Activated T-cell treated with anti-CD3 and anti-CD28 coated beads, Interleukin-2, amount 50 U/mL, for 4 hours (primary cell): ENCODE measurements at regions not wholly inside any gene's neighbourhood (a gene's known extent, or its start where the extent isn't known, plus 50 kb on each side); places are given as distances from the start of the nearest gene placed in this dataset.

Source experiments
- ATAC-seq, 2 donors: fragments of 200-7000 bp; cut with Tn5 transposase; one replicate each; pipeline ENCODE4 v1.10.0; 2021
- DNase-seq: peaks from one replicate; pipeline ENCODE4 v3.0.0-alpha.2; 2020
- H3K27me3 Mint-ChIP-seq: one replicate; pipeline ENCODE4 v1.8.0; 2021; ENCODE audit warnings: low read depth, mixed read lengths
- H3K36me3 Mint-ChIP-seq: one replicate; pipeline ENCODE4 v1.8.0; 2022; ENCODE audit warnings: mixed read lengths; ENCODE audit not compliant: insufficient read depth
- H3K4me1 Mint-ChIP-seq: one replicate; pipeline ENCODE4 v1.8.0; 2021; ENCODE audit warnings: low read depth, mixed read lengths
- H3K4me3 Mint-ChIP-seq: one replicate; pipeline ENCODE4 v1.8.0; 2021; ENCODE audit warnings: mild to moderate bottlenecking, moderate library complexity, mixed read lengths
- H3K9me3 Mint-ChIP-seq: one replicate; pipeline ENCODE4 v1.8.0; 2021; ENCODE audit warnings: mixed read lengths

DNA sequence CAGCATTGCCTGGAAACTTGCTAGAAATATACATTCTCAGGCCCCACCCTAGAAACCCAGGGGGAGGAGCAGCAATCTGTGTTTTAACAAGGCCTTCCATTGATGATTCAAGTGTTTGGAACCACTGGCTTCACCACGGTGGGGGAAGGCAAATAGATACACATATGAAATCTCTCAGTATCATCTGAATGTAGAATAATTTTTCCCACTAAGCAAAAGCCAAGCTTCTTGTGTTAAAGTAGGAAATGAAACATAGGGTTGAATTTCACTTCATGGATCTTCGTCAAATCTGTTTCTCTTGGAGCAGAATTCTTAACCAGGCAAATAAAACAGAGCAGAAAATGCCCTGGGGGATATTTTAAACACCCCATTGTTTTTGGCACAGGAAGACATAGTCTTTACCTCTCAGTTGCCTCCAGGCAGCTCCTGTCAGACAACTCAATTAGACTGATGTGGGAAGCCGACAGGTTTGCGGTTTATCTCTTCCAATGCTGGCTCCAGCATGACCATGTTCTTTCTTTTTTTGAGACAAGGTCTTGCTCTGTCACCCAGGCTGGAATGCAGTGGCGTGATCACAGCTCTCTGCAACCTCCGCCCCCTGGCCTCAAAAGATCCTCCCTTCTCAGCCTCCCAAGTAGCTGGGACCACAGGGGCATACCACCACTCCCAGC is 213.0 kb downstream of the FOXO1 start:
- ATAC-seq (no peak), DNase-seq (no peak)
- Mint-ChIP-seq H3K27me3 (no peaks in the 10 kb centered on the region), H3K4me3 (no peak overlapping the region), H3K9me3 (peaks cover 4% of the 10 kb centered on the region), H3K36me3 (peaks cover 2% of the 10 kb centered on the region), H3K4me1 (peaks cover 8% of the 10 kb centered on the region)

DNA sequence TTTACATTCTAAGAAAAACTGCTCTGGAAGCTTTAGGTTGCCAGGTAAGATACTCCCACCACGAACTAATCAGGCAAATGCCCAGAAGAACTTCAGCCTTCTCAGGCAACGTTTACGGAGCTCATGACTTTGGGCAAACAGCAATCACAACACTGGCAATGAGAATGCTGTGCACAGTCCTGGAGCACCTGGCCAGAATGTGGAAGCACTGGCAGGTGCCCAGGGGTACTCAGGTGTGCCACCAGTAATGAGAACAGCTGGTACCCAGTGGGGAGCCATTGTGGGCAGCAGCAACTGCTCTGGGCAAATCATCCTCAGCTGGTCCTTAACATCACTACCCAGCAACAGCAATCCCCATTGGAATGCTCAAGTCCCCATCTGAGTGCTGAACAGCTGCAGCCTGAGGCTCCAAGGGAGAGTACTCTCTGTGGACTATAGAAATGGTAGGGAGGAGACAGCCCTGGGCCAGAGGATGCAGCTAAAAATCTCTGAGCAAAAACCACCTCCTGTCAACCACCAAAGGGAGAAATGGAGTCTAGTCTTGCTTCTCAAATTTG is 210.0 kb downstream of the FOXO1 start:
- Mint-ChIP-seq H3K4me1 (peaks cover 8% of the 10 kb centered on the region), H3K27me3 (no peaks in the 10 kb centered on the region), H3K36me3 (no peaks in the 10 kb centered on the region), H3K9me3 (no peaks in the 10 kb centered on the region), H3K4me3 (no peak overlapping the region)
- no peak for ATAC-seq
- no peak for DNase-seq

- ATAC-seq = peak in 1 of 2 donors; percentile 37
- Mint-ChIP-seq H3K36me3 (no peaks in the 10 kb centered on the region), H3K9me3 (no peaks in the 10 kb centered on the region), H3K4me3 (no peak overlapping the region), H3K27me3 (no peaks in the 10 kb centered on the region), H3K4me1 (peaks cover 8% of the 10 kb centered on the region)
- no peak for DNase-seq
Observed at GRCh38 chr13:40456979-40457553, 209.4 kb downstream of the FOXO1 start.

- Mint-ChIP-seq H3K9me3 (no peaks in the 10 kb centered on the region), H3K4me1 (peaks cover 2% of the 10 kb centered on the region), H3K36me3 (no peaks in the 10 kb centered on the region), H3K4me3 (no peak overlapping the region), H3K27me3 (no peaks in the 10 kb centered on the region)
- ATAC-seq (no peak), DNase-seq (no peak)
Observed at GRCh38 chr13:40457929-40458719, 208.3 kb downstream of the FOXO1 start.

- ATAC-seq = no peak
- no peaks in the 10 kb centered on the region for H3K27me3 Mint-ChIP-seq
- no peak for DNase-seq
- no peaks in the 10 kb centered on the region for H3K4me1 Mint-ChIP-seq
- H3K4me3 Mint-ChIP-seq = no peak overlapping the region
- H3K36me3 Mint-ChIP-seq = no peaks in the 10 kb centered on the region
- H3K9me3 Mint-ChIP-seq = no peaks in the 10 kb centered on the region
Observed at GRCh38 chr13:40458720-40458990, 207.8 kb downstream of the FOXO1 start.

DNA sequence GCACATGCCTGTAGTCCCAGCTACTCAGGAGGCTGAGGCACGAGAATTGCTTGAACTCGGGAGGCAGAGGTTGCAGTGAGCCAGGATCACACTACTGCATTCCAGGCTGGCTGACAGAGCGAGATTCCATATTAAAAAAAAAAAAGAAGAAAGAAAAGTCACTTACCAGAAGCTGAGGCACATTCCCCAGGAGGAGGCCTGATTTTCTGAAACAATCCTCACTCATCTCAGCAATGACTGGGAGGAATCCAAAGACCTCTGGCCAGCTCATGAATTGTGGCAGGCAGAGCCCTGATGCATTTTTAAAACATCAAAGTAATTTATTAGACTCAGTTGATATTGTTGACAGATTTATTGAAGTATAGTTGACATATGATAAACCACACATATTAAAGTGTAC is 206.3 kb downstream of the FOXO1 start:
- Mint-ChIP-seq H3K36me3 (no peaks in the 10 kb centered on the region), H3K4me1 (no peaks in the 10 kb centered on the region), H3K4me3 (no peak overlapping the region), H3K9me3 (no peaks in the 10 kb centered on the region), H3K27me3 (no peaks in the 10 kb centered on the region)
- no peak for ATAC-seq
- DNase-seq = no peak

DNA sequence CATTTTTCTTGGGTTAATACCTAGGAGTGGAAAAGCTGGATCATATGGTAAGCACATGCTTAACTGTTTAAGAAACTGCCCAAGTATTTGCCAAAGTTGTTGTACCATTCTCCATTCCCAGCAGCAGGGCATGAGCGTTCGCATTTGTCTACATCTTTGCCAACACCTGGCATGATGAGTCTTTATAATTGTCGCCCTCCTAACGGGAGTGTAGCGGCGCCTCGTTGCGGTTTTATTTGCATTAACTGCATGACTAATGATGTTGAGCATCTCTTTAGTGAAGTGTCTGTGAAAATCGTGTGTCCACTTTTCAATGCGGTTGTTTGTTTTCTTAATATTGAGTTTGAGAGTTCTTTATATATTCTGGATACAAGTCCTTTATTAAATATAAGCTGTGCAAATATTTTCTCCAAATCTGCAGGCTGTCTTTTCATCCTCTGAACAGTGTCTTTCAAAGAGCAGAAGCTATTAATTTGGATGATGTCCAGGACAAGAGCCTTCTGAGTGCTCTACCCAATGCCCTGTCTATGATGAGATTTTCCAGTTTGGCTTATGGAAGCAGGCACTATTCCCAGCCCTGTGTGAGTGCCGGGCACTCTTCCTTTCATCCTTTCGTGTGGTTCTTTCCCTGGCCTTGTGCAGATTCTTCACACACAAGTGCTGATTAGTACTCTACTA is 202.0 kb downstream of the FOXO1 start:
- Mint-ChIP-seq H3K4me1 (no peaks in the 10 kb centered on the region), H3K27me3 (no peaks in the 10 kb centered on the region)
- no peak for ATAC-seq

GRCh38 chr13:40465015-40465390 is 201.4 kb downstream of the FOXO1 start:
- ATAC-seq = no peak
- Mint-ChIP-seq H3K9me3 (no peaks in the 10 kb centered on the region), H3K4me1 (no peaks in the 10 kb centered on the region), H3K27me3 (no peaks in the 10 kb centered on the region), H3K4me3 (no peak overlapping the region), H3K36me3 (no peaks in the 10 kb centered on the region)
- no peak for DNase-seq

More for the DNA sequence above, 202.0 kb downstream of the FOXO1 start:
- DNase-seq = no peak
- no peak overlapping the region for H3K4me3 Mint-ChIP-seq
- no peaks in the 10 kb centered on the region for H3K9me3 Mint-ChIP-seq
- H3K36me3 Mint-ChIP-seq = no peaks in the 10 kb centered on the region

GRCh38 chr13:40466272-40466671 is 200.2 kb downstream of the FOXO1 start:
- Mint-ChIP-seq H3K27me3 (no peaks in the 10 kb centered on the region), H3K9me3 (no peaks in the 10 kb centered on the region), H3K4me3 (no peak overlapping the region), H3K4me1 (peaks cover under 1% of the 10 kb centered on the region), H3K36me3 (no peaks in the 10 kb centered on the region)
- ATAC-seq (no peak), DNase-seq (no peak)

GRCh38 chr13:40468227-40468838 is 198.1 kb downstream of the FOXO1 start:
- ATAC-seq (no peak), DNase-seq (no peak)
- no peaks in the 10 kb centered on the region for H3K9me3 Mint-ChIP-seq
- peaks cover 2% of the 10 kb centered on the region for H3K4me1 Mint-ChIP-seq
- H3K27me3 Mint-ChIP-seq = no peaks in the 10 kb centered on the region
- H3K36me3 Mint-ChIP-seq = no peaks in the 10 kb centered on the region
- H3K4me3 Mint-ChIP-seq = no peak overlapping the region

GRCh38 chr13:40469581-40470310 is 196.7 kb downstream of the FOXO1 start:
- no peaks in the 10 kb centered on the region for H3K27me3 Mint-ChIP-seq
- H3K4me1 Mint-ChIP-seq = peaks cover 2% of the 10 kb centered on the region
- no peak overlapping the region for H3K4me3 Mint-ChIP-seq

GRCh38 chr13:40470660-40471059 is 195.8 kb downstream of the FOXO1 start:
- Mint-ChIP-seq H3K4me3 (no peak overlapping the region), H3K4me1 (peaks cover 4% of the 10 kb centered on the region), H3K9me3 (no peaks in the 10 kb centered on the region), H3K27me3 (no peaks in the 10 kb centered on the region), H3K36me3 (no peaks in the 10 kb centered on the region)
- DNase-seq (no peak), ATAC-seq (no peak)

More at GRCh38 chr13:40469581-40470310, 196.7 kb downstream of the FOXO1 start:
- no peak for DNase-seq
- H3K9me3 Mint-ChIP-seq = no peaks in the 10 kb centered on the region
- H3K36me3 Mint-ChIP-seq = no peaks in the 10 kb centered on the region
- no peak for ATAC-seq

- peaks cover 4% of the 10 kb centered on the region for H3K4me1 Mint-ChIP-seq
- H3K9me3 Mint-ChIP-seq = no peaks in the 10 kb centered on the region
- H3K4me3 Mint-ChIP-seq = no peak overlapping the region
- H3K36me3 Mint-ChIP-seq = no peaks in the 10 kb centered on the region
- no peaks in the 10 kb centered on the region for H3K27me3 Mint-ChIP-seq
- DNase-seq (no peak), ATAC-seq (no peak)
Observed at GRCh38 chr13:40471076-40471475, 195.4 kb downstream of the FOXO1 start.

DNA sequence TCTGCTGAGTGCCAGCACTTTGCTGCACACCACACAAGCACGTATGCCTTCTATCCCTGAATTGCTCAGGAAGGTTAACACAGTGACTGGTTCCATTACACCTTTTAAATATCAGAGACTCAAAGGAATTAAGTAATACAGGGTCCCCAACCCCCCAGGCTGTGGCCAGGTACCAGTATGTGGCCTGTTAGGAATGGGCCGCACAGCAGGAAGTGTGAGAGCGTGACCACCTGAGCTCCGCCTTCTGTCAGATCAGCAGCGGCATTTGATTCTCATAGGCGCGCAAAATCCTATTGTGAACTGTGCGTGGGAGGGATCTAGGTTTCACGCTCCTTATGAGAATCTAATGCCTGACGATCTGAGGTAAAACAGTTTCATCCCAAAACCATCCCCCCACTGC is 194.5 kb downstream of the FOXO1 start:
- Mint-ChIP-seq H3K4me3 (no peak overlapping the region), H3K36me3 (no peaks in the 10 kb centered on the region), H3K27me3 (no peaks in the 10 kb centered on the region), H3K9me3 (no peaks in the 10 kb centered on the region), H3K4me1 (peaks cover 4% of the 10 kb centered on the region)
- ATAC-seq (no peak), DNase-seq (no peak)
